Fibroblast of mammary gland (primary cell): ENCODE measurements at regions not wholly inside any gene's neighbourhood (a gene's known extent, or its start where the extent isn't known, plus 50 kb on each side); places are given as distances from the start of the nearest gene placed in this dataset.
A peak's percentile ranks its signal among the peaks of the same experiment; 100 is the strongest.

Experiments
- DNase-seq: peaks from one replicate; pipeline ENCODE4 v3.0.0-alpha.2; 2010; ENCODE audit warnings: low read depth
- H3K4me3 ChIP-seq: 2 replicates; pipeline ENCODE4 v1.5.1; 2011; ENCODE audit warnings: low read depth, mild to moderate bottlenecking, low read length, moderate library complexity; ENCODE audit not compliant: control insufficient read depth
- CTCF ChIP-seq: conservative IDR thresholded peaks from 2 replicates; pipeline ENCODE4 v1.5.1; 2011; ENCODE audit warnings: low read depth, low read length, inconsistent platforms; ENCODE audit not compliant: control insufficient read depth, insufficient read depth

GRCh38 chr17:69999253-69999652 lies 75.8 kb upstream of the KCNJ16 start:
- DNase-seq, result no peak
- TF ChIP-seq CTCF, result no peak
- H3K4me3 ChIP-seq, result no peak overlapping the region

- H3K4me3 ChIP-seq, result no peak overlapping the region
- no peak for TF ChIP-seq CTCF
- DNase-seq, result peak; percentile 25
Observed at GRCh38 chr17:70006159-70006558, 68.9 kb upstream of the KCNJ16 start.

GRCh38 chr17:70011750-70012149 lies 63.3 kb upstream of the KCNJ16 start:
- TF ChIP-seq CTCF, result no peak
- DNase-seq, result no peak
- H3K4me3 ChIP-seq, result no peak overlapping the region

GRCh38 chr17:70013911-70014310 lies 61.1 kb upstream of the KCNJ16 start:
- no peak for TF ChIP-seq CTCF
- no peak for DNase-seq

GRCh38 chr17:70017112-70017511 lies 57.9 kb upstream of the KCNJ16 start:
- TF ChIP-seq CTCF, result no peak
- DNase-seq, result no peak
- no peak overlapping the region for H3K4me3 ChIP-seq

More at GRCh38 chr17:70013911-70014310, 61.1 kb upstream of the KCNJ16 start:
- no peak overlapping the region for H3K4me3 ChIP-seq

GRCh38 chr17:70017941-70018340 lies 57.1 kb upstream of the KCNJ16 start:
- no peak for DNase-seq
- TF ChIP-seq CTCF, result no peak
- H3K4me3 ChIP-seq, result no peak overlapping the region

- H3K4me3 ChIP-seq, result no peak overlapping the region
- TF ChIP-seq CTCF, result no peak
- DNase-seq, result peak; percentile 5
Observed at GRCh38 chr17:70021726-70022125, 53.3 kb upstream of the KCNJ16 start.
